ENCODE measurements at regions not wholly inside any gene's neighbourhood (a gene's known extent, or its start where the extent isn't known, plus 50 kb on each side); places are given as distances from the start of the nearest gene placed in this dataset.

GRCh38 chr17:77388384-77389306 lies 247.9 kb downstream of the SEC14L1 start (continued):
- TF ChIP-seq ATF5 (CRISPR knock-in tag; IDR thresholded peaks at IDR 0.05; ENCODE audit: low read depth) (0 out of 2 replicates have a peak, but pooled peaks have one; percentile 41), HOXA3 (CRISPR knock-in tag; IDR thresholded peaks at IDR 0.05) (peak; percentile 80), MIER3 (CRISPR knock-in tag; IDR thresholded peaks at IDR 0.05; ENCODE audit: borderline replicate concordance) (no peak), HDAC2 (CRISPR knock-in tag; IDR thresholded peaks at IDR 0.05) (peak; percentile 79), ZNF574 (CRISPR knock-in tag; IDR thresholded peaks at IDR 0.05) (peak; percentile 50), CREB3 (CRISPR knock-in tag; IDR thresholded peaks at IDR 0.05) (no peak), ZNF280B (CRISPR knock-in tag; IDR thresholded peaks at IDR 0.05; ENCODE audit: borderline replicate concordance) (0 out of 2 replicates have a peak, but pooled peaks have one; percentile 46), ZBTB38 (CRISPR knock-in tag; IDR thresholded peaks at IDR 0.05) (peak; percentile 87), IRF9 (CRISPR knock-in tag; IDR thresholded peaks at IDR 0.05; ENCODE audit: borderline replicate concordance) (peak; percentile 29; the same call in 1 of the 2 replicates), ZBTB14 (CRISPR knock-in tag; IDR thresholded peaks at IDR 0.05) (no peak), SAP130 (CRISPR knock-in tag; IDR thresholded peaks at IDR 0.05; ENCODE audit: low read depth) (peak; percentile 60), EP300 (IDR thresholded peaks at IDR 0.05; ENCODE audit: low read depth in 2 of 2, low read length in 2 of 2) (peak in 1 of 2 experiments; percentile 42; a peak in 1 of 4 replicates), EP300 (CRISPR knock-in tag; IDR thresholded peaks at IDR 0.05; ENCODE audit: borderline replicate concordance) (0 out of 2 replicates have a peak, but pooled peaks have one; percentile 14), ESRRA (CRISPR knock-in tag; IDR thresholded peaks at IDR 0.05; ENCODE audit: low read depth) (peak; percentile 89; the same call in 1 of the 2 replicates), ZBTB46 (CRISPR knock-in tag; IDR thresholded peaks at IDR 0.05; ENCODE audit: borderline replicate concordance) (0 out of 2 replicates have a peak, but pooled peaks have one; percentile 18), SP2 (CRISPR knock-in tag; IDR thresholded peaks at IDR 0.05) (no peak), NR2C2 (CRISPR knock-in tag; IDR thresholded peaks at IDR 0.05; ENCODE audit: borderline replicate concordance) (peak; percentile 87)

Data from HepG2 (cell line).